Heart left ventricle (tissue), 13 donors: ENCODE measurements at regions not wholly inside any gene's neighbourhood (a gene's known extent, or its start where the extent isn't known, plus 50 kb on each side); places are given as distances from the start of the nearest gene placed in this dataset.

ENCODE experiments used
- POLR2A ChIP-seq, 2 donors: fragments of 450-650 bp; IDR thresholded peaks; one replicate each; pipeline ENCODE4 v1.6.1; 2017; ENCODE audit warnings: antibody characterized with exemption in 2 of 2, mild to moderate bottlenecking in 2 of 2, moderate library complexity in 2 of 2
- TF ChIP-seq, protein P1 (sequence below), 12 donors: fragments of 200-600 bp; sonication (generic) in 4 of 12; IDR thresholded peaks; one replicate each; pipeline versions ENCODE4 v1.5.0 to v1.8.0; 2018 to 2022; ENCODE audit warnings: antibody characterized with exemption in 12 of 12, mild to moderate bottlenecking in 5 of 12
- donor health status: ischemic (EF 13 %, LVEDD 7.1; RV severe dilation, severe dysfunction).
- donor health status: DM: no; HTN: yes; CAD: no.
- donor health status: DM: no; HTN: no; CAD: no.
- donor health status: ischemic (EF 25% LVEDD 6.9; RV normal size, moderate dysfunction).
- donor health status: ischemic (EF 25% LVEDD 5.7; RV mildly dilated, moderate dysfunction).
- donor health status: ischemic (EF 35%, LVEDD 5.7; RV mildly dilated, moderate dysfunction).
- donor health status: nonischemic (EF 11% LVEDD 7.7; RV severe dilation, severe dysfunction).
- donor health status: DM: yes; HTN: yes; CAD: no.
- donor health status: PGD.
- donor health status: ischemic (EF 29% LVEDD 5.4; RV normal size, mild dysfunction).
- donor health status: nonischemic (EF 23%, LVEDD 6.1; RV moderate dilation, normal function).

DNA sequence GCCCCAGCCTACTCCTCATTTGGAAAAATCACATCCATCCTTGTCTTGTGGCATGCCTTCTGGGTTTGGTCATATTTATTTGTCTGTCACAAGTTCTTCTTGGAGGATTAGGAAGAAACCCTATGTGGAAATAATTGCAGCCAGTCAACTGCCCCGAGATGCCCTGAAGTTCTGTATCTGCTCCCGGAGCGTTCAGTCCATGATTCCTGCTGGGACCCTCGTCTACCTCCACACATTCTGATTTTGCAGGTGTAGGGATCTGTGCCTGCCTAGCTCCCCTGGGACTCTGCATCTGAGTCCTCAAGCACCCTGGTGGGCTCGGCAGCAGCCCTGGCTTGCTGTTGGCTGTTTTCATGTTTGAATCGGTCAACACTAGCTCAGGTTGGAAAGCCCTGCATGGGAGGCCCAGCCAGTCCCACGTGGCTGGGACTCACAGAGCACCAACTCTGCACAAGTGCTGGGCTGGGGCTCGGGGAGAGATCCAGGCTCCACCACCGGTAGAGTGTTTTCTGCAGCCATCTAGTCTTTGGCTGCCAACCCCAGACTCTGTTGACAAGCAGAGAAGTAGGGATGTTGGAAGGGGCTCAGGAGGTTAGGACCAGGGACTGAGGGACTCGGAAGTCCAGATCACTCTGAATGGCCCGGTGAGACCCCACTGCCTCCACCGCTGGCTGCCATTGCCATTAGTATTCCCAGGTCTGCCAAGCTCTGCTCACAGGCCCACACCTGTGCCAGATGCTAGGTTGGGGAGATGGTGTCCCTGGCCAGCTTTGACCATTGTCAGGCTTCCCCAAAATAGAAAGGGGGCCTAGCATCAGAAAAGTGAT, 183.5 kb upstream of the CST7 start:
- TF ChIP-seq, protein P1, sequence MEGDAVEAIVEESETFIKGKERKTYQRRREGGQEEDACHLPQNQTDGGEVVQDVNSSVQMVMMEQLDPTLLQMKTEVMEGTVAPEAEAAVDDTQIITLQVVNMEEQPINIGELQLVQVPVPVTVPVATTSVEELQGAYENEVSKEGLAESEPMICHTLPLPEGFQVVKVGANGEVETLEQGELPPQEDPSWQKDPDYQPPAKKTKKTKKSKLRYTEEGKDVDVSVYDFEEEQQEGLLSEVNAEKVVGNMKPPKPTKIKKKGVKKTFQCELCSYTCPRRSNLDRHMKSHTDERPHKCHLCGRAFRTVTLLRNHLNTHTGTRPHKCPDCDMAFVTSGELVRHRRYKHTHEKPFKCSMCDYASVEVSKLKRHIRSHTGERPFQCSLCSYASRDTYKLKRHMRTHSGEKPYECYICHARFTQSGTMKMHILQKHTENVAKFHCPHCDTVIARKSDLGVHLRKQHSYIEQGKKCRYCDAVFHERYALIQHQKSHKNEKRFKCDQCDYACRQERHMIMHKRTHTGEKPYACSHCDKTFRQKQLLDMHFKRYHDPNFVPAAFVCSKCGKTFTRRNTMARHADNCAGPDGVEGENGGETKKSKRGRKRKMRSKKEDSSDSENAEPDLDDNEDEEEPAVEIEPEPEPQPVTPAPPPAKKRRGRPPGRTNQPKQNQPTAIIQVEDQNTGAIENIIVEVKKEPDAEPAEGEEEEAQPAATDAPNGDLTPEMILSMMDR (IDR thresholded peaks at IDR 0.05): no peak
- no peak for TF ChIP-seq POLR2A (IDR thresholded peaks at IDR 0.05)
